Activated naive CD4-positive, alpha-beta T cell treated with anti-CD3 and anti-CD28 coated beads, Interleukin-2, amount 50 U/mL, for 24 hours (primary cell): ENCODE measurements at regions not wholly inside any gene's neighbourhood (a gene's known extent, or its start where the extent isn't known, plus 50 kb on each side); places are given as distances from the start of the nearest gene placed in this dataset.

ENCODE experiments used
- H3K27ac Mint-ChIP-seq: one replicate; pipeline ENCODE4 v1.8.0; 2021; ENCODE audit warnings: mild to moderate bottlenecking, mixed read lengths
- H3K27me3 Mint-ChIP-seq: one replicate; pipeline ENCODE4 v1.8.0; 2021; ENCODE audit warnings: mixed read lengths
- H3K36me3 Mint-ChIP-seq: one replicate; pipeline ENCODE4 v1.8.0; 2021; ENCODE audit warnings: mixed read lengths
- H3K4me1 Mint-ChIP-seq: one replicate; pipeline ENCODE4 v1.8.0; 2021; ENCODE audit warnings: mixed read lengths
- H3K4me3 Mint-ChIP-seq: one replicate; pipeline ENCODE4 v1.8.0; 2021; ENCODE audit warnings: mild to moderate bottlenecking, mixed read lengths
- H3K9me3 Mint-ChIP-seq: one replicate; pipeline ENCODE4 v1.8.0; 2021; ENCODE audit warnings: mixed read lengths

- Mint-ChIP-seq H3K27ac (no peak overlapping the region), H3K27me3 (no peaks in the 10 kb centered on the region), H3K9me3 (no peaks in the 10 kb centered on the region), H3K4me1 (no peaks in the 10 kb centered on the region), H3K36me3 (no peaks in the 10 kb centered on the region), H3K4me3 (no peak overlapping the region)
Observed at GRCh38 chr2:180443888-180444287, 436.8 kb upstream of the CWC22 start.

DNA sequence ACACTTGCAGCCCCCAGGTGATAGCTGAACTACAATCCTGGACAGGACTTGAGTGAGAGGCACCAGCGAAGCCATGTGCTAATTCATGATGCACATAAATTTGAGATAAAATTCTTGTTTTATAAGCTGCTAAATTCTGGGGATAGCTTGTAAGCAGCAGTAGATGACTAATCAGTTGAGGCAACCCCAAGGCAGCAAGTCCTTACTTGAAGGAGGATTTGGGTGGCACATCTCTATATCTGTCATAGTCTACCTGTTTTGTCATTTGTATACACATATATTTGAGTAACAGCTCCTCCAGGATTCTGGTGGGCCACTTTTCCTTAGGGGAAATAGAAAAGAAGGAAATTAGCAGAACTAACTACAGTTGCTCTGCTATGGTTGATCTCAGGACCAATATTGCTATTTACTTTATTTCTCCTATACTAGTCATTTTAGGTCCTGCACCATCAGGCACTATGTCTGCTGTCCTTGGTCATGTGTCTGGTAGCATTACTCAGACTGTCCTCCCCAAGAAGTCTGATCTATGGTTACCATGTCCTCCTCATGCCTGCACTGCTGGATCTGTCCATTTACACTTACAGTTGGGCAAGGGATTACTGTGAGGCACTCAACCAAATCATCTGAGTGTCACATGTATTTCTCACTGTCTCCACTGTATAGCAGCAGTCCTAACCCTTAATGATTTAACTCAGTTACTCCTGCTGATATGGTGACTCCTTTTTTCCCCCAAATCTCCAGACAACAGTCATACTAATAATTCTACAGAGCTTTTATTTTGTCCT lies 436.0 kb upstream of the CWC22 start:
- no peak overlapping the region for H3K4me3 Mint-ChIP-seq
- no peak overlapping the region for H3K27ac Mint-ChIP-seq
- no peaks in the 10 kb centered on the region for H3K9me3 Mint-ChIP-seq
- no peaks in the 10 kb centered on the region for H3K36me3 Mint-ChIP-seq
- H3K4me1 Mint-ChIP-seq = no peaks in the 10 kb centered on the region
- H3K27me3 Mint-ChIP-seq = no peaks in the 10 kb centered on the region

- Mint-ChIP-seq H3K27me3 (no peaks in the 10 kb centered on the region), H3K27ac (no peak overlapping the region), H3K4me3 (no peak overlapping the region), H3K36me3 (no peaks in the 10 kb centered on the region), H3K4me1 (no peaks in the 10 kb centered on the region), H3K9me3 (peaks cover 4% of the 10 kb centered on the region)
Observed at GRCh38 chr2:180419212-180419611, 412.1 kb upstream of the CWC22 start.

DNA sequence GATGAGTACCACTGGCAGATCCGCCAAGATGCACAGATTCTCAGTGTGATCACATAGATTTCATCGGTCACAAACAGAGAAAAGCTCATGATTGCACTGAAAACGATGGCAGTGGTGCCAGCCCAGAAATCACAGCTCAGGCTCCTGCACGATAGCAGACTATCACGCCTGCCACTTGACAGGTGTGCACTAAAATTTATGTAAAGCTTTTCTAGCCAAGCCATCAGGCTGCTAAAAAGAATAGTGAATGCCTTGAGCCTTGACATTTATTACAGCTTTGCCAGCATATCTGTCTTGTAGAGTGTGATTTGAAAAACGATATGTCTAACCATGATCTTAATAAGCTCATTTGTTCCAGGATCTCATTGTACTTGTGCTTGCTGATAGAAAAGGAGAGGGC lies 409.5 kb upstream of the CWC22 start:
- Mint-ChIP-seq H3K36me3 (no peaks in the 10 kb centered on the region), H3K27ac (no peak overlapping the region), H3K4me1 (no peaks in the 10 kb centered on the region), H3K27me3 (no peaks in the 10 kb centered on the region), H3K4me3 (no peak overlapping the region), H3K9me3 (peaks cover 4% of the 10 kb centered on the region)

DNA sequence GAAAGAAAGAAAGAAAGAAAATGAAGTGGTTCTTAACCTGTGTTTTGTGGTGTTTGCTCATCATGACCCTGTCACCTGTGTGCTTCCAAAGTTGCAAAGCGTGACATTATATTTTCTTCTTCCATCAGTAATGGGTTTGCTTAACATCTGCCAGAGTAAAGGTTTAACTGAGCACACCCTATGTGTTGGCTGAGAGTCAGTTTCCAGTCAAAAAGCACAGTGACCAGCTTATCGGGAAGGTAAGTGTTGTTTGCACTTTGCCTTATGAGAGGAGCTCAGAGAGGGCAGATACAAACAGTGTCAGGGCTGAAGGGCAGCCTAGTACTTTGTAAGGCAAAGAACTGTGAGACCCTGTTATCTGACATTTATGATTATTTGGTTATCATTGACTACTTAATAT lies 406.2 kb upstream of the CWC22 start:
- H3K27me3 Mint-ChIP-seq = no peaks in the 10 kb centered on the region
- no peak overlapping the region for H3K27ac Mint-ChIP-seq
- H3K9me3 Mint-ChIP-seq = no peaks in the 10 kb centered on the region
- H3K36me3 Mint-ChIP-seq = no peaks in the 10 kb centered on the region
- no peak overlapping the region for H3K4me3 Mint-ChIP-seq
- H3K4me1 Mint-ChIP-seq = no peaks in the 10 kb centered on the region

GRCh38 chr2:180412219-180412618 lies 405.1 kb upstream of the CWC22 start:
- Mint-ChIP-seq H3K4me1 (no peaks in the 10 kb centered on the region), H3K9me3 (no peaks in the 10 kb centered on the region), H3K36me3 (no peaks in the 10 kb centered on the region), H3K4me3 (no peak overlapping the region), H3K27me3 (no peaks in the 10 kb centered on the region), H3K27ac (no peak overlapping the region)

DNA sequence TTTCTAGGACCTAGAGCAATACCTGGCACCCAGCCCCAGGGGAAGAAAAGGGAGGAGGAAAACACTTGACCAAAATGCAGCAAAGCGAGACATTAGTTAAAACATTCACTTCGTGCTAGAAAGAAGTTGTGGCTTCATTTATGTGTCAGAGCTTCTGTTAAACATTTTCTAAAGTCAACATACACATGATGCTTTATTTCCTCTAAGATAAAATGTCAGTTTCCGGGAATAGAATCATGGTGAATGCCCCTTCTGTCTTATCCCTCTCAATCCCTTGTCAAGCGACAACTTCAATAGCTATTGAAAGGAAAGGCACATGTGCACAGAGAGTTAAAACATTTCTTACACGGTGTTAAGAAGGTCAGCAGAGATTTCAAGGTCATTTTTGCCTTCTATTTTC lies 404.6 kb upstream of the CWC22 start:
- no peaks in the 10 kb centered on the region for H3K4me1 Mint-ChIP-seq
- H3K27me3 Mint-ChIP-seq = no peaks in the 10 kb centered on the region
- H3K4me3 Mint-ChIP-seq = no peak overlapping the region
- H3K36me3 Mint-ChIP-seq = no peaks in the 10 kb centered on the region
- no peak overlapping the region for H3K27ac Mint-ChIP-seq
- H3K9me3 Mint-ChIP-seq = no peaks in the 10 kb centered on the region

DNA sequence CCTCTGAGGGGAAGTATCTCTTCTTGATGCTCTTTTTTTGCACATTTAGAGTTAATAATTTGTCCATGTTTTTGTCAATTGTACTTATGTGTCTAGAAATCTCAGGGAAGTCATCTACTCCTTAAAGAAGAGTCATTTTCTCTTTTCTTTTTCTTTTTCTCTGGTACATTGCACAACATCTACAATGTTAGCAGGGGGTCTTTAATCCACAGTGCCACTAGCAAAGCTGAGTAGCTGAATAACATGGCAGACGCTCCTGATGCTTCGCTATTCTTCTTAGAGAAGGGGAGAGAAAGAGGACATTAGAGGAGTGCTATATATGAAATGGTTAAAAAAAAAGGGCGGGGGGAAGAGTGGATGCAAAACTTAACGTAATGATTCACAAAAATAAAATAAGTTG lies 399.6 kb upstream of the CWC22 start:
- Mint-ChIP-seq H3K9me3 (no peaks in the 10 kb centered on the region), H3K4me3 (no peak overlapping the region), H3K27ac (no peak overlapping the region), H3K27me3 (no peaks in the 10 kb centered on the region), H3K36me3 (no peaks in the 10 kb centered on the region), H3K4me1 (no peaks in the 10 kb centered on the region)

- Mint-ChIP-seq H3K36me3 (no peaks in the 10 kb centered on the region), H3K4me3 (no peak overlapping the region)
Observed at GRCh38 chr2:180405520-180405919, 398.4 kb upstream of the CWC22 start.

DNA sequence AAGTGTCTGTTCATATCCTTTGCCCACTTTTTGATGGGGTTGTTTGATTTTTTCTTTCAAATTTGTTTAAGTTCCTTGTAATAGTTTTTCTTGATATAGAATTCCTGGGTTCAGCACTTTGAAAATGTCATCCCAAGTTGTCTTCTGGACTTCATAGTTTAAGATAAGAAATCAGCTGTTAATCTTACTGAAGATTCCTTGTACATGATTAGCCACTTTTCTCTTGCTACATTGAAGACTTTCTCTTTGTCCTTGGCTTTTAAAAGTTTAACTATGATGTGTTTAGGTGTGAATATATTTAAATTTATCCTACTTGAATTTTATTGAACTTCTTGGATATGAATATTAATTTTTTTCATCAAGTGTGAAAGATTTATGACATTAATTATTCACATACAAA lies 387.2 kb upstream of the CWC22 start:
- no peak overlapping the region for H3K4me3 Mint-ChIP-seq
- H3K4me1 Mint-ChIP-seq = no peaks in the 10 kb centered on the region
- no peaks in the 10 kb centered on the region for H3K36me3 Mint-ChIP-seq
- H3K27ac Mint-ChIP-seq = no peak overlapping the region
- H3K27me3 Mint-ChIP-seq = no peaks in the 10 kb centered on the region
- peaks cover 13% of the 10 kb centered on the region for H3K9me3 Mint-ChIP-seq

More at GRCh38 chr2:180405520-180405919, 398.4 kb upstream of the CWC22 start:
- Mint-ChIP-seq H3K4me1 (no peaks in the 10 kb centered on the region), H3K27ac (no peak overlapping the region), H3K9me3 (no peaks in the 10 kb centered on the region), H3K27me3 (no peaks in the 10 kb centered on the region)

DNA sequence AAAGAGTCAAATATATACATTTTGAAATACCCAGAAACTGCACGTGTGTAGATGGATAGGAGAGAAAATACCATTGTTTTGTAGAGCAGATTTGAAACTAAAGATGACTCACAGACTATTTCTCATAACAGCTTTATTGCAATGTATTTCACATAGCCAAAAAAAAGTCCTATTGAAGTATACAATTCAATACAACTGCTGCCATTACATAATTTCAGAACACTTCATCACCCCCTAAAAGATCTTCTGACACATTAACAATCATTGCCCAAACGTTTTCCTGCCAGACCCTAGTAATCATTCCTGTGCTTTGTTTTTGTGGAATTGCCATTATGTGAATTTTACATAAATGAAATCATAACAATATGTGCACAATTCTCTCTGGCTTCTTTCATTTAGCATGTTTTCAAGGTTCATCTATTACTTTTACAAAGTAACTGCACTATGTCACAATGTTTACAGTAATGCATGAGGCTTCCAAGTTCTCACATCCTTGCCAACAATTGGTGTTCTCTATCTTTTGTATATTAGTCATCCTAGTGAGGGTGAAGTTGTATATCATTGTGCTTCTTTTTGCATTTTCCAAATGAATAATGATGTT lies 378.6 kb upstream of the CWC22 start:
- no peak overlapping the region for H3K27ac Mint-ChIP-seq
- no peaks in the 10 kb centered on the region for H3K9me3 Mint-ChIP-seq
- no peak overlapping the region for H3K4me3 Mint-ChIP-seq
- H3K27me3 Mint-ChIP-seq = no peaks in the 10 kb centered on the region
- no peaks in the 10 kb centered on the region for H3K4me1 Mint-ChIP-seq
- H3K36me3 Mint-ChIP-seq = no peaks in the 10 kb centered on the region

DNA sequence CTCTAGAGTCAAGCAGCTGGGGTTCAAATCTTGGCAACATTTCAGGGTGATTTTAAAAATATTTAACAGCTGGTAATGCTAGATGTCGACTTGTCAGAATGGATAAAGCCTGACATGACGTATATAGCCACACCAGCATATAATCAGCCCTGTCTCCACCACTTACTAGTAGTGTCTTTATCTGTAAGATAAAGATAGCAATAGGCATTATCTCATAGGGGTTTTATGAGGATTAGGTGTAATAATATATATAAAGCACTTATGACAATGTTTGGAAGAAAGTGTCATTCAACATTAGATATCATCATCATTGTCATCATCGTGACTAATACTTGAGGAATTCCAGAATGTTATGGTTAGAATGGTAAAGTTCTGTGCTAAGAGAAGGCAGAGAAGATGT lies 369.0 kb upstream of the CWC22 start:
- Mint-ChIP-seq H3K9me3 (no peaks in the 10 kb centered on the region), H3K36me3 (no peaks in the 10 kb centered on the region), H3K4me1 (no peaks in the 10 kb centered on the region), H3K27me3 (peaks cover 2% of the 10 kb centered on the region), H3K27ac (no peak overlapping the region), H3K4me3 (no peak overlapping the region)

DNA sequence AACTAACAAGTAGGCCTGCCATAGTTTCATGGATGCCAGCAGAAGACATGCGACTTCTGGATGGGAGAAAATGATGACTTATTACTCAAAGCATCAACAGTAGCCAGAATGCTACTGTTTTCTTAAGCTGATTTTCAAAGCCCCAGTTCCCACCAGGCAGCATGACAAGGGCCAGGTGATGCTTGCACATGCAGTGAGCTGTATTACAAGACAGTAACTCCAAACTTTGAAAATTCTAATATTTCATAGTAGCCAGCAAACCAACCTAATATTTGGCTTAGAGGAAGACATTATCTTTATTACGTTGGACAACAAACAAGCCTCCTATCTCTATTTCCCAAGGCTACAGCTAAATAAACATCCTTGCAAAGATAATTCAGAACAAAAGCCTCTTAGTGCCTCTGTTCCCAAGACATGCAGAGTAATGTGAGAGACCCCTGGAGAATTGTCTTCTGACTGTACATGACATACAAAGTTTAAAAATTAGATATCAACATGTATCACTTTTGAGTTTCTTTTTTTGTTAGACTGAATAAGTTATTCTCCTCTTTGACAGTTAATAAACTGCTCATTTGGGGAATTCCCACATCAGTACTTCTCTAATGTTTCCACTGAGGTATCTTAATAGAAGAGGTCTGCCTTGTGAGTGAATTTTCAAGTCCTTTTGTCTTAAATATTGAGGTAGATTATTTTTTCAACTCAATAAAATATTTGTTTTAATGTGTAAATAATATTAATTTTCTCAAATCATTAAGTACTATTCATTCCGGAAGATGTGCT lies 367.6 kb upstream of the CWC22 start:
- no peaks in the 10 kb centered on the region for H3K36me3 Mint-ChIP-seq
- H3K4me3 Mint-ChIP-seq = no peak overlapping the region
- peaks cover 2% of the 10 kb centered on the region for H3K27me3 Mint-ChIP-seq
- no peak overlapping the region for H3K27ac Mint-ChIP-seq
- H3K4me1 Mint-ChIP-seq = no peaks in the 10 kb centered on the region
- no peaks in the 10 kb centered on the region for H3K9me3 Mint-ChIP-seq

DNA sequence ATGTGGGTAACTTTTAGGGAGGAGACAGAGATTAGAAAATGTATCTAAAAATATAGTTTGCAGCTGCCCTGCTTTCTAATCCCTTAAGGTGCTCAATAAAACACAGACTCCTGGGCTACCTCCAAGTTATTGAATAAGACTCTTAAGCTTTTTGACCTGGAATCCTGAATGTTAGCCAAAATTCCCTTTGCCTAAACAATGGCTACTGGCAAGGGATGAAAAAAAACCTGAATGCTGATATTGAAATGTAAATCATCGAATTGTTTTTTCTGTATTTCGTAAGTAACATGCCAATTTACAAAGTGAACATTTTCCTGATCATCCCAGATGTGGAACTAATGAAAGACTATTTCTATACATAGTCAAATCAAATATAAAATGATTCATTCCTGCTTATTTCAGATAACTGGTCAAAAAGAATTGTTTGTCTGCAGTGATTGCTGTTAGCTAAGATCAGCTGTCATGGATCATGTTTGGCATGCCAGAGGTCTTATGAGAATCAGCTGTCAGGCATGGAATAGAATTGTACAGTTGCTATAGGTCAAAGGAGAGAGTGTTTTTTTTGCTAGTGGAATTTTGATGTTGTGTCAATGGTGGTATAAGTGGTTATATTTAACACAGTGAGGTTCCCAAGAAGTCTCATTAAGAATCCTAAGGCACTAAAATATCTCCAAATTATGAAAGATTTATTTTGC lies 363.6 kb upstream of the CWC22 start:
- Mint-ChIP-seq H3K4me3 (no peak overlapping the region), H3K27me3 (peaks cover 2% of the 10 kb centered on the region), H3K36me3 (no peaks in the 10 kb centered on the region), H3K27ac (no peak overlapping the region), H3K9me3 (no peaks in the 10 kb centered on the region), H3K4me1 (no peaks in the 10 kb centered on the region)

GRCh38 chr2:180368881-180369280 lies 361.8 kb upstream of the CWC22 start:
- Mint-ChIP-seq H3K4me3 (no peak overlapping the region), H3K27ac (no peak overlapping the region), H3K9me3 (no peaks in the 10 kb centered on the region), H3K27me3 (peaks cover 2% of the 10 kb centered on the region), H3K4me1 (no peaks in the 10 kb centered on the region), H3K36me3 (no peaks in the 10 kb centered on the region)

DNA sequence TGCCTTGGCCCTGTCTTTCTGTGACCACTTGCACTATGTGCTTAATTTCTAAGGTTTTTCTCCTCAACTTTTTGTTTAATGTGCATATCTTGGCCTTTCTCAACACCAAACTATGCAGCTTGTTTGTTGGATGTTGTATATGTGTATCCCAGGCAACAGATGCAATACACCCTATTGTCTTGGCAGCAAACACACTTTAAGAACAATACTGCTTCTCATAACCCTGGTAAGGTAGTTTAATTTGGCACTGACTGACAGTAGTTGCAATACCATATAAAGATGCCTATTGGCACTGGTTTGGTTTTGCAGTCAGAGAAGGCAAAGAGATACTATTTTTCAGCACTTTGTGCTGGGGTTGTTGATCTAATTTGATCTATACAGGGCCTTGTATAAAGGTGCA lies 360.7 kb upstream of the CWC22 start:
- no peak overlapping the region for H3K4me3 Mint-ChIP-seq
- peaks cover 2% of the 10 kb centered on the region for H3K27me3 Mint-ChIP-seq
- H3K27ac Mint-ChIP-seq = no peak overlapping the region
- H3K36me3 Mint-ChIP-seq = no peaks in the 10 kb centered on the region
- H3K9me3 Mint-ChIP-seq = no peaks in the 10 kb centered on the region
- no peaks in the 10 kb centered on the region for H3K4me1 Mint-ChIP-seq
